GM12878 (cell line): ENCODE measurements at regions not wholly inside any gene's neighbourhood (a gene's known extent, or its start where the extent isn't known, plus 50 kb on each side); places are given as distances from the start of the nearest gene placed in this dataset.

ENCODE experiments used
- ATAC-seq: fragments of 200-7000 bp; cut with Tn5 transposase; 3 replicates; pipeline ENCODE4 v1.9.1; 2020; ENCODE audit warnings: mild to moderate bottlenecking, moderate library complexity
- BruUV-seq: library from RNA; stranded (reverse); fragments of 400-500 nt; replicated peaks from 2 replicates; lab custom pipeline; 2021; lab: Mats Ljungman, UMichigan
- CTCF ChIA-PET: fragments of 300-600 bp; sonication (Branson Sonifier 250); formaldehyde crosslinking; extraction: SDS; loops from one replicate; lab custom pipeline; 2021; ENCODE audit warnings: inconsistent platforms; lab: Yijun Ruan, JAX
- POLR2A ChIA-PET: fragments of 350-600 bp; formaldehyde crosslinking; extraction: SDS; loops from one replicate; lab custom pipeline; 2021; ENCODE audit warnings: inconsistent platforms; lab: Charles Lee
- RAD21 ChIA-PET: fragments of 300-600 bp; sonication (Branson Sonifier 250); formaldehyde crosslinking; loops from one replicate; lab custom pipeline; 2023; ENCODE audit warnings: antibody characterized with exemption; ENCODE audit not compliant: unreplicated experiment; lab: Charles Lee
- SMC1A ChIA-PET: fragments of 300-600 bp; sonication (Branson Sonifier 250); formaldehyde crosslinking; loops from one replicate; lab custom pipeline; 2023; ENCODE audit not compliant: unreplicated experiment, uncharacterized antibody; lab: Charles Lee
- DNase-seq: peaks from one replicate; pipeline ENCODE4 v3.0.0-alpha.2; 2011; ENCODE audit warnings: low read depth, low spot score
- FAIRE-seq: peaks from 3 replicates; lab custom pipeline; 2011; peaks lifted over from hg19 to GRCh38; lab: Jason Lieb, UNC
- H2AFZ ChIP-seq: 2 replicates; pipeline ENCODE4 v1.6.0; 2011; ENCODE audit warnings: low read depth, low read length, control low read depth; ENCODE audit not compliant: control insufficient read depth
- H3K27ac ChIP-seq: 2 replicates; pipeline ENCODE4 v1.5.1; 2011; ENCODE audit warnings: control low read depth; ENCODE audit not compliant: control insufficient read depth, insufficient read depth
- H3K27me3 ChIP-seq, 2 experiments: replicated peaks in 1 of 2; 2 replicates each; pipeline versions ENCODE4 v1.6.0 to v1.6.1; 2011; ENCODE audit warnings: low read length in 1 of 2; ENCODE audit not compliant: control insufficient read depth in 2 of 2, insufficient read depth in 2 of 2
- H3K36me3 ChIP-seq, 2 experiments: 2 replicates each; pipeline ENCODE4 v1.5.1; 2011; ENCODE audit warnings: low read length in 1 of 2; ENCODE audit not compliant: control insufficient read depth in 2 of 2, insufficient read depth in 2 of 2
- H3K4me1 ChIP-seq: 2 replicates; pipeline ENCODE4 v1.6.1; 2011; ENCODE audit warnings: mild to moderate bottlenecking, low read length, moderate library complexity, mixed read lengths; ENCODE audit not compliant: control insufficient read depth, insufficient read depth
- H3K4me2 ChIP-seq: 2 replicates; pipeline ENCODE4 v1.6.0; 2011; ENCODE audit warnings: control low read depth; ENCODE audit not compliant: control insufficient read depth, insufficient read depth
- H3K4me3 ChIP-seq: fragments of 200-600 bp; sonication (generic); 2 replicates; pipeline ENCODE4 v1.5.1; 2016
- H3K79me2 ChIP-seq: 2 replicates; pipeline ENCODE4 v1.6.0; 2011; ENCODE audit warnings: low read length; ENCODE audit not compliant: control insufficient read depth, insufficient read depth
- H3K9ac ChIP-seq: 2 replicates; pipeline ENCODE4 v1.8.0; 2011; ENCODE audit warnings: low read length, control low read depth, mixed read lengths; ENCODE audit not compliant: control insufficient read depth, insufficient read depth
- H3K9me3 ChIP-seq: replicated peaks from 3 replicates; pipeline ENCODE4 v1.5.1; 2011; ENCODE audit warnings: mild to moderate bottlenecking, low read length; ENCODE audit not compliant: control insufficient read depth, insufficient read depth
- H4K20me1 ChIP-seq: 2 replicates; pipeline ENCODE4 v1.6.0; 2011; ENCODE audit not compliant: control insufficient read depth, insufficient read depth
- BACH1 ChIP-seq: fragments of 450-650 bp; IDR thresholded peaks from 2 replicates; pipeline ENCODE4 v1.6.1; 2017; ENCODE audit warnings: mild to moderate bottlenecking, borderline replicate concordance
- DPF2 ChIP-seq: fragments of 450-650 bp; IDR thresholded peaks from 2 replicates; pipeline ENCODE4 v1.6.1; 2017; ENCODE audit warnings: mild to moderate bottlenecking
- EP300 ChIP-seq, 2 experiments: fragments of 150-350 bp in 1 of 2; IDR thresholded peaks; 2 replicates each; pipeline ENCODE4 v1.6.1; 2011 to 2012; ENCODE audit warnings: low read depth in 2 of 2, low read length in 2 of 2, borderline replicate concordance in 1 of 2, improper control_type of control experiment in 1 of 2, inconsistent platforms in 1 of 2; ENCODE audit not compliant: control insufficient read depth in 1 of 2
- GABPA ChIP-seq: IDR thresholded peaks from 2 replicates; pipeline ENCODE4 v1.6.1; 2014; ENCODE audit warnings: antibody characterized with exemption, low read depth, mild to moderate bottlenecking, inconsistent platforms
- MEF2B ChIP-seq: fragments of 450-650 bp; IDR thresholded peaks from 2 replicates; pipeline ENCODE4 v1.6.1; 2018; ENCODE audit warnings: mild to moderate bottlenecking, moderate library complexity; ENCODE audit not compliant: partially characterized antibody, poor library complexity, severe bottlenecking
- POLR2A ChIP-seq: IDR thresholded peaks from 2 replicates; pipeline ENCODE4 v1.6.1; 2011; ENCODE audit warnings: low read depth, mild to moderate bottlenecking, low read length
- POLR2AphosphoS5 ChIP-seq: IDR thresholded peaks from 2 replicates; pipeline ENCODE4 v1.6.1; 2011; ENCODE audit warnings: mild to moderate bottlenecking, low read length, inconsistent platforms
- RB1 ChIP-seq: fragments of 450-650 bp; formaldehyde crosslinking; IDR thresholded peaks from 2 replicates; pipeline ENCODE4 v1.6.1; 2017; ENCODE audit warnings: mild to moderate bottlenecking, borderline replicate concordance
- RFX5 ChIP-seq: IDR thresholded peaks from 2 replicates; pipeline ENCODE4 v1.6.1; 2011; ENCODE audit warnings: low read depth, low read length, improper control_type of control experiment
- SREBF2 ChIP-seq: IDR thresholded peaks from 2 replicates; pipeline ENCODE4 v1.6.1; 2012; ENCODE audit warnings: mild to moderate bottlenecking, low read length
- TAF1 ChIP-seq: IDR thresholded peaks from 2 replicates; pipeline ENCODE4 v1.6.1; 2011; ENCODE audit warnings: mild to moderate bottlenecking, low read depth, low read length, borderline replicate concordance
- ZNF217 ChIP-seq: fragments of 450-650 bp; IDR thresholded peaks from 2 replicates; pipeline ENCODE4 v1.6.1; 2017; ENCODE audit warnings: antibody characterized with exemption, mild to moderate bottlenecking
- ZSCAN29 ChIP-seq: fragments of 450-650 bp; IDR thresholded peaks from 2 replicates; pipeline ENCODE4 v1.6.1; 2017; ENCODE audit warnings: mild to moderate bottlenecking, moderate library complexity
- WGBS: methylation state at CpG from one replicate; pipeline ENCODE4 v1.1.6; 2016; ENCODE audit warnings: low lambda C conversion rate; ENCODE audit not compliant: insufficient replicate concordance, insufficient coverage; ENCODE audit errors: missing lambda C conversion rate; 5-methylcytosine and 5-hydroxymethylcytosine counted together
- in situ Hi-C: fragments of 300-500 bp; cut with MboI; formaldehyde crosslinking; loops from 9 replicates; pipeline ENCODE4 v1.14.3; 2018; ENCODE audit warnings: mixed read lengths
- intact Hi-C: fragments of 100-400 bp; cut with micrococcal nuclease; formaldehyde crosslinking; loops from one replicate; pipeline ENCODE4 v1.14.2; 2022; ENCODE audit not compliant: unreplicated experiment
- TF ChIP-seq, protein P1 (sequence below): fragments of 150-350 bp; IDR thresholded peaks from 2 replicates; pipeline ENCODE4 v1.6.1; 2016; ENCODE audit warnings: low read depth, low read length
- TF ChIP-seq, protein P2 (sequence below): fragments of 450-650 bp; formaldehyde crosslinking; IDR thresholded peaks from 2 replicates; pipeline ENCODE4 v1.4.0; 2020; ENCODE audit warnings: mild to moderate bottlenecking, moderate library complexity
- TF ChIP-seq, protein P3 (sequence below): fragments of 450-650 bp; IDR thresholded peaks from 2 replicates; pipeline ENCODE4 v1.6.1; 2016; ENCODE audit warnings: mild to moderate bottlenecking, moderate library complexity, borderline replicate concordance

DNA sequence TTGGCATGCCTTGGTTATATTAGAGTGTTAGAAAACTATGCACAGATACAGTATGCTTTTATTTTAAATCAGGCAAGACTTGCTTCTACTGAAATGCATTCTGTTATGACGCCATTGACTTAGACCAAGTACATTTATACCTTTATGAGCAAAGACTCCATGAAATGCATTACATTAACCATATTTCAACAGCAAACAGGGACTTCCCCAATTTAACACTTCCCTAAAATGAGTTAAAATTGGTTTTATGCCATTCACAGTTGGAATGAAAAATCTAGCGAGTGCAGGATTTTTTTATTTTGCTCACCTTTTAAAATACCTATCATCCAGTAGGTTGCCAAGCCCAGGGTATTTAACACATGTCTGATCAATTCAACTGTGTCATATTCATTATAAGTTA lies 272.1 kb upstream of the IZUMO3 start:
- Histone ChIP-seq H3K4me2 (no peak overlapping the region), H3K9me3 (no peaks in the 10 kb centered on the region), H3K79me2 (no peaks in the 10 kb centered on the region), H3K9ac (no peak overlapping the region), H3K27me3 (no peaks in the 10 kb centered on the region), H4K20me1 (no peaks in the 10 kb centered on the region), H3K36me3 (no peaks in the 10 kb centered on the region), H3K4me3 (no peak overlapping the region), H3K4me1 (no peaks in the 10 kb centered on the region), H3K27ac (no peak overlapping the region), H2AFZ (no peak overlapping the region)
- ATAC-seq = no peak
- no TSS peak for BruUV-seq
- intact Hi-C loops = no loop called here
- CTCF ChIA-PET = no interaction called here
- WGBS = 25% methylated on average over 2 of the region's 2 CpGs
- no peak for DNase-seq
- RAD21 ChIA-PET = no interaction called here
- SMC1A ChIA-PET = no interaction called here
- in situ Hi-C loops = no loop called here
- no peak for FAIRE-seq
- POLR2A ChIA-PET = no interaction called here
- TF ChIP-seq SREBF2 (no peak), MEF2B (no peak), POLR2AphosphoS5 (no peak), EP300 (IDR thresholded peaks at IDR 0.05; ENCODE audit: borderline replicate concordance in 1 of 2, control insufficient read depth in 1 of 2, low read depth in 2 of 2, low read length in 2 of 2) (no peak), DPF2 (no peak), RFX5 (no peak), RB1 (no peak), POLR2A (no peak), BACH1 (no peak), ZNF217 (no peak), ZSCAN29 (no peak), GABPA (no peak), TAF1 (no peak)
- TF ChIP-seq, protein P1, sequence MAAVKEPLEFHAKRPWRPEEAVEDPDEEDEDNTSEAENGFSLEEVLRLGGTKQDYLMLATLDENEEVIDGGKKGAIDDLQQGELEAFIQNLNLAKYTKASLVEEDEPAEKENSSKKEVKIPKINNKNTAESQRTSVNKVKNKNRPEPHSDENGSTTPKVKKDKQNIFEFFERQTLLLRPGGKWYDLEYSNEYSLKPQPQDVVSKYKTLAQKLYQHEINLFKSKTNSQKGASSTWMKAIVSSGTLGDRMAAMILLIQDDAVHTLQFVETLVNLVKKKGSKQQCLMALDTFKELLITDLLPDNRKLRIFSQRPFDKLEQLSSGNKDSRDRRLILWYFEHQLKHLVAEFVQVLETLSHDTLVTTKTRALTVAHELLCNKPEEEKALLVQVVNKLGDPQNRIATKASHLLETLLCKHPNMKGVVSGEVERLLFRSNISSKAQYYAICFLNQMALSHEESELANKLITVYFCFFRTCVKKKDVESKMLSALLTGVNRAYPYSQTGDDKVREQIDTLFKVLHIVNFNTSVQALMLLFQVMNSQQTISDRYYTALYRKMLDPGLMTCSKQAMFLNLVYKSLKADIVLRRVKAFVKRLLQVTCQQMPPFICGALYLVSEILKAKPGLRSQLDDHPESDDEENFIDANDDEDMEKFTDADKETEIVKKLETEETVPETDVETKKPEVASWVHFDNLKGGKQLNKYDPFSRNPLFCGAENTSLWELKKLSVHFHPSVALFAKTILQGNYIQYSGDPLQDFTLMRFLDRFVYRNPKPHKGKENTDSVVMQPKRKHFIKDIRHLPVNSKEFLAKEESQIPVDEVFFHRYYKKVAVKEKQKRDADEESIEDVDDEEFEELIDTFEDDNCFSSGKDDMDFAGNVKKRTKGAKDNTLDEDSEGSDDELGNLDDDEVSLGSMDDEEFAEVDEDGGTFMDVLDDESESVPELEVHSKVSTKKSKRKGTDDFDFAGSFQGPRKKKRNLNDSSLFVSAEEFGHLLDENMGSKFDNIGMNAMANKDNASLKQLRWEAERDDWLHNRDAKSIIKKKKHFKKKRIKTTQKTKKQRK = no peak
- TF ChIP-seq, protein P2, sequence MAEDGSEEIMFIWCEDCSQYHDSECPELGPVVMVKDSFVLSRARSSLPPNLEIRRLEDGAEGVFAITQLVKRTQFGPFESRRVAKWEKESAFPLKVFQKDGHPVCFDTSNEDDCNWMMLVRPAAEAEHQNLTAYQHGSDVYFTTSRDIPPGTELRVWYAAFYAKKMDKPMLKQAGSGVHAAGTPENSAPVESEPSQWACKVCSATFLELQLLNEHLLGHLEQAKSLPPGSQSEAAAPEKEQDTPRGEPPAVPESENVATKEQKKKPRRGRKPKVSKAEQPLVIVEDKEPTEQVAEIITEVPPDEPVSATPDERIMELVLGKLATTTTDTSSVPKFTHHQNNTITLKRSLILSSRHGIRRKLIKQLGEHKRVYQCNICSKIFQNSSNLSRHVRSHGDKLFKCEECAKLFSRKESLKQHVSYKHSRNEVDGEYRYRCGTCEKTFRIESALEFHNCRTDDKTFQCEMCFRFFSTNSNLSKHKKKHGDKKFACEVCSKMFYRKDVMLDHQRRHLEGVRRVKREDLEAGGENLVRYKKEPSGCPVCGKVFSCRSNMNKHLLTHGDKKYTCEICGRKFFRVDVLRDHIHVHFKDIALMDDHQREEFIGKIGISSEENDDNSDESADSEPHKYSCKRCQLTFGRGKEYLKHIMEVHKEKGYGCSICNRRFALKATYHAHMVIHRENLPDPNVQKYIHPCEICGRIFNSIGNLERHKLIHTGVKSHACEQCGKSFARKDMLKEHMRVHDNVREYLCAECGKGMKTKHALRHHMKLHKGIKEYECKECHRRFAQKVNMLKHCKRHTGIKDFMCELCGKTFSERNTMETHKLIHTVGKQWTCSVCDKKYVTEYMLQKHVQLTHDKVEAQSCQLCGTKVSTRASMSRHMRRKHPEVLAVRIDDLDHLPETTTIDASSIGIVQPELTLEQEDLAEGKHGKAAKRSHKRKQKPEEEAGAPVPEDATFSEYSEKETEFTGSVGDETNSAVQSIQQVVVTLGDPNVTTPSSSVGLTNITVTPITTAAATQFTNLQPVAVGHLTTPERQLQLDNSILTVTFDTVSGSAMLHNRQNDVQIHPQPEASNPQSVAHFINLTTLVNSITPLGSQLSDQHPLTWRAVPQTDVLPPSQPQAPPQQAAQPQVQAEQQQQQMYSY (CRISPR knock-in tag) = no peak
- TF ChIP-seq, protein P3, sequence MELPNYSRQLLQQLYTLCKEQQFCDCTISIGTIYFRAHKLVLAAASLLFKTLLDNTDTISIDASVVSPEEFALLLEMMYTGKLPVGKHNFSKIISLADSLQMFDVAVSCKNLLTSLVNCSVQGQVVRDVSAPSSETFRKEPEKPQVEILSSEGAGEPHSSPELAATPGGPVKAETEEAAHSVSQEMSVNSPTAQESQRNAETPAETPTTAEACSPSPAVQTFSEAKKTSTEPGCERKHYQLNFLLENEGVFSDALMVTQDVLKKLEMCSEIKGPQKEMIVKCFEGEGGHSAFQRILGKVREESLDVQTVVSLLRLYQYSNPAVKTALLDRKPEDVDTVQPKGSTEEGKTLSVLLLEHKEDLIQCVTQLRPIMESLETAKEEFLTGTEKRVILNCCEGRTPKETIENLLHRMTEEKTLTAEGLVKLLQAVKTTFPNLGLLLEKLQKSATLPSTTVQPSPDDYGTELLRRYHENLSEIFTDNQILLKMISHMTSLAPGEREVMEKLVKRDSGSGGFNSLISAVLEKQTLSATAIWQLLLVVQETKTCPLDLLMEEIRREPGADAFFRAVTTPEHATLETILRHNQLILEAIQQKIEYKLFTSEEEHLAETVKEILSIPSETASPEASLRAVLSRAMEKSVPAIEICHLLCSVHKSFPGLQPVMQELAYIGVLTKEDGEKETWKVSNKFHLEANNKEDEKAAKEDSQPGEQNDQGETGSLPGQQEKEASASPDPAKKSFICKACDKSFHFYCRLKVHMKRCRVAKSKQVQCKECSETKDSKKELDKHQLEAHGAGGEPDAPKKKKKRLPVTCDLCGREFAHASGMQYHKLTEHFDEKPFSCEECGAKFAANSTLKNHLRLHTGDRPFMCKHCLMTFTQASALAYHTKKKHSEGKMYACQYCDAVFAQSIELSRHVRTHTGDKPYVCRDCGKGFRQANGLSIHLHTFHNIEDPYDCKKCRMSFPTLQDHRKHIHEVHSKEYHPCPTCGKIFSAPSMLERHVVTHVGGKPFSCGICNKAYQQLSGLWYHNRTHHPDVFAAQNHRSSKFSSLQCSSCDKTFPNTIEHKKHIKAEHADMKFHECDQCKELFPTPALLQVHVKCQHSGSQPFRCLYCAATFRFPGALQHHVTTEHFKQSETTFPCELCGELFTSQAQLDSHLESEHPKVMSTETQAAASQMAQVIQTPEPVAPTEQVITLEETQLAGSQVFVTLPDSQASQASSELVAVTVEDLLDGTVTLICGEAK = no peak
